GM12892 (cell line): ENCODE measurements at regions not wholly inside any gene's neighbourhood (a gene's known extent, or its start where the extent isn't known, plus 50 kb on each side); places are given as distances from the start of the nearest gene placed in this dataset.

Experiments
- POLR2A ChIP-seq: IDR thresholded peaks from 2 replicates; pipeline ENCODE4 v1.6.1; 2011; ENCODE audit warnings: low read depth, low read length, control low read depth
- POLR2AphosphoS5 ChIP-seq: IDR thresholded peaks from 2 replicates; pipeline ENCODE4 v1.6.1; 2011; ENCODE audit warnings: low read depth, low read length, control low read depth
- TAF1 ChIP-seq: IDR thresholded peaks from 2 replicates; pipeline ENCODE4 v1.6.1; 2011; ENCODE audit warnings: low read depth, mild to moderate bottlenecking, control low read depth, low read length, borderline replicate concordance

- TF ChIP-seq POLR2AphosphoS5 (no peak), TAF1 (no peak), POLR2A (no peak)
These were observed 275.2 kb upstream of the CRY1 start for GRCh38 chr12:107368586-107368985.
